ENCODE measurements at regions not wholly inside any gene's neighbourhood (a gene's known extent, or its start where the extent isn't known, plus 50 kb on each side); places are given as distances from the start of the nearest gene placed in this dataset.
"Not testable (repeated sequence)": the region's sequence is repeated elsewhere in the genome, so short reads cannot be mapped to it uniquely, and the experiment has no call there.

DNA sequence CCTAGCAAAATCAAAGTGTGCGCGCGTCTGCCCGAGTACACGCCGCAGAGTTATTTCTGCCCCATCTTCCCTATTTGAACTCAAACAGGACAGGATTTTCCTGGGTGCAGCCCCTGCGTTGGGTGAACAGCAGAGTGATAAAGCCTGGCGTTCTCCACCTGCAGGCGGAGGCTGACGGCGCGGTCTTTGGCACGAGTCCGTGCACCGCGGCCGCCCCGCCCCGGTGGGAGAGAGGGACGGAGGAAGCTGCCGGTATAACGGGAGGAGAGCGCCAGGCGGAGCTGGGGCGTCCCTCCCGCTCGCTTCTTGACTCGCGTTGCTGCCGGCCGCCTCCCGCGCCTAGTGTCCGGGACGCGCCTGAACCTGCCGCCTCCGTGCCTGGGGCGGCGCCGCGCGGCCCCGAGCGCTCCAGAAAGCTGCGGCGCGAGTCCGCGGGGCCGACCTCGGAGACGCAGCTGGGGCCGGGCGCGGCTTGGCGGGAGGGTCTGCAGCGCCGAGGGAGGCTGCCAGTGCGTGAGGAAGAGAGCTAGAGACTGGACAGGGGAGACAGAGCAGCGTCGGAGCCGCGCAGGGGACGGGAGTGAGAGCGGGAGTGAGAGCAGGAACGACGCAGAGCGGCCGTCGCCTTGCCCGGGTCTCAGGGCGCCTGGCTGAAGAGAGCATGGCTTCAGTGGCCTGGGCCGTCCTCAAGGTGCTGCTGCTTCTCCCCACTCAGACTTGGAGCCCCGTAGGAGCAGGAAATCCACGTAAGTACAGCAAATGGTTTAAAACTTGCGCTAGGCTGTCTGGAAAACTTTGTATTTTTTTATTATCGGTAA lies 66.8 kb upstream of the SPATA31A3 start:
- DNase-seq (ENCODE audit: low read depth); H3K4me3 ChIP-seq (ENCODE audit: low read depth, low read length): not testable (repeated sequence)
- TF ChIP-seq, protein P1, sequence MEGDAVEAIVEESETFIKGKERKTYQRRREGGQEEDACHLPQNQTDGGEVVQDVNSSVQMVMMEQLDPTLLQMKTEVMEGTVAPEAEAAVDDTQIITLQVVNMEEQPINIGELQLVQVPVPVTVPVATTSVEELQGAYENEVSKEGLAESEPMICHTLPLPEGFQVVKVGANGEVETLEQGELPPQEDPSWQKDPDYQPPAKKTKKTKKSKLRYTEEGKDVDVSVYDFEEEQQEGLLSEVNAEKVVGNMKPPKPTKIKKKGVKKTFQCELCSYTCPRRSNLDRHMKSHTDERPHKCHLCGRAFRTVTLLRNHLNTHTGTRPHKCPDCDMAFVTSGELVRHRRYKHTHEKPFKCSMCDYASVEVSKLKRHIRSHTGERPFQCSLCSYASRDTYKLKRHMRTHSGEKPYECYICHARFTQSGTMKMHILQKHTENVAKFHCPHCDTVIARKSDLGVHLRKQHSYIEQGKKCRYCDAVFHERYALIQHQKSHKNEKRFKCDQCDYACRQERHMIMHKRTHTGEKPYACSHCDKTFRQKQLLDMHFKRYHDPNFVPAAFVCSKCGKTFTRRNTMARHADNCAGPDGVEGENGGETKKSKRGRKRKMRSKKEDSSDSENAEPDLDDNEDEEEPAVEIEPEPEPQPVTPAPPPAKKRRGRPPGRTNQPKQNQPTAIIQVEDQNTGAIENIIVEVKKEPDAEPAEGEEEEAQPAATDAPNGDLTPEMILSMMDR (IDR thresholded peaks at IDR 0.05; ENCODE audit: control insufficient read depth, extremely low read depth, insufficient read depth): 0 out of 2 replicates have a peak, but pooled peaks have one; percentile 11

All from LNCaP clone FGC (cell line).